ENCODE measurements at regions not wholly inside any gene's neighbourhood (a gene's known extent, or its start where the extent isn't known, plus 50 kb on each side); places are given as distances from the start of the nearest gene placed in this dataset.
"Not testable (repeated sequence)": the region's sequence is repeated elsewhere in the genome, so short reads cannot be mapped to it uniquely, and the experiment has no call there.

- WGBS, 4 donors, result 53 to 68% (median 63%) methylated on average over 5 of the region's 5 CpGs
- H3K27ac ChIP-seq, result no peak overlapping the region
- no peaks in the 10 kb centered on the region for H3K9me3 ChIP-seq (replicated peaks in 1 of 3)
- DNase-seq, result no peak
- no peaks in the 10 kb centered on the region for H3K36me3 ChIP-seq (replicated peaks in 1 of 2)
- H3K4me1 ChIP-seq (replicated peaks in 1 of 2), result no peaks in the 10 kb centered on the region
- no peak overlapping the region for H3K4me3 ChIP-seq
- no peaks in the 10 kb centered on the region for H3K27me3 ChIP-seq
- intact Hi-C loops (cut with DNase I), result no loop called here
- no peak for TF ChIP-seq POLR2A (IDR thresholded peaks at IDR 0.05)
- TF ChIP-seq, protein P1, sequence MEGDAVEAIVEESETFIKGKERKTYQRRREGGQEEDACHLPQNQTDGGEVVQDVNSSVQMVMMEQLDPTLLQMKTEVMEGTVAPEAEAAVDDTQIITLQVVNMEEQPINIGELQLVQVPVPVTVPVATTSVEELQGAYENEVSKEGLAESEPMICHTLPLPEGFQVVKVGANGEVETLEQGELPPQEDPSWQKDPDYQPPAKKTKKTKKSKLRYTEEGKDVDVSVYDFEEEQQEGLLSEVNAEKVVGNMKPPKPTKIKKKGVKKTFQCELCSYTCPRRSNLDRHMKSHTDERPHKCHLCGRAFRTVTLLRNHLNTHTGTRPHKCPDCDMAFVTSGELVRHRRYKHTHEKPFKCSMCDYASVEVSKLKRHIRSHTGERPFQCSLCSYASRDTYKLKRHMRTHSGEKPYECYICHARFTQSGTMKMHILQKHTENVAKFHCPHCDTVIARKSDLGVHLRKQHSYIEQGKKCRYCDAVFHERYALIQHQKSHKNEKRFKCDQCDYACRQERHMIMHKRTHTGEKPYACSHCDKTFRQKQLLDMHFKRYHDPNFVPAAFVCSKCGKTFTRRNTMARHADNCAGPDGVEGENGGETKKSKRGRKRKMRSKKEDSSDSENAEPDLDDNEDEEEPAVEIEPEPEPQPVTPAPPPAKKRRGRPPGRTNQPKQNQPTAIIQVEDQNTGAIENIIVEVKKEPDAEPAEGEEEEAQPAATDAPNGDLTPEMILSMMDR (IDR thresholded peaks at IDR 0.05), result no peak
Measured at GRCh38 chr20:54995553-54995952, 520.2 kb downstream of the DOK5 start.

GRCh38 chr20:54995011-54995410 is 519.6 kb downstream of the DOK5 start:
- DNase-seq, result no peak
- 50 to 55% (median 51%) methylated on average over 4 of the region's 4 CpGs for WGBS, 4 donors
- TF ChIP-seq, protein P1 (IDR thresholded peaks at IDR 0.05), result no peak
- TF ChIP-seq POLR2A (IDR thresholded peaks at IDR 0.05), result no peak
- no peak overlapping the region for H3K4me3 ChIP-seq
- H3K9me3 ChIP-seq (replicated peaks in 1 of 3), result no peaks in the 10 kb centered on the region
- no peak overlapping the region for H3K27ac ChIP-seq
- intact Hi-C loops (cut with DNase I), result no loop called here
- H3K4me1 ChIP-seq (replicated peaks in 1 of 2), result no peaks in the 10 kb centered on the region
- no peaks in the 10 kb centered on the region for H3K36me3 ChIP-seq (replicated peaks in 1 of 2)
- no peaks in the 10 kb centered on the region for H3K27me3 ChIP-seq

GRCh38 chr20:54985091-54985490 is 509.7 kb downstream of the DOK5 start:
- DNase-seq, result no peak
- Histone ChIP-seq H3K4me1 (replicated peaks in 1 of 2) (no peaks in the 10 kb centered on the region), H3K27ac (no peak overlapping the region), H3K27me3 (no peaks in the 10 kb centered on the region), H3K4me3 (no peak overlapping the region), H3K9me3 (replicated peaks in 1 of 3) (peaks cover 0 to 8% (median 0%) of the 10 kb centered on the region in 3 donors), H3K36me3 (replicated peaks in 1 of 2) (no peaks in the 10 kb centered on the region)
- TF ChIP-seq, protein P1 (IDR thresholded peaks at IDR 0.05), result no peak
- intact Hi-C loops (cut with DNase I), result no loop called here
- 75 to 85% (median 80%) methylated on average over 7 of the region's 7 CpGs for WGBS, 4 donors

GRCh38 chr20:54984104-54984448 is 508.7 kb downstream of the DOK5 start:
- Histone ChIP-seq H3K9me3 (replicated peaks in 1 of 3) (peaks cover 0 to 8% (median 0%) of the 10 kb centered on the region in 3 donors), H3K4me3 (no peak overlapping the region), H3K36me3 (replicated peaks in 1 of 2) (no peaks in the 10 kb centered on the region), H3K27me3 (no peaks in the 10 kb centered on the region), H3K27ac (no peak overlapping the region), H3K4me1 (replicated peaks in 1 of 2) (no peaks in the 10 kb centered on the region)
- intact Hi-C loops (cut with DNase I), result no loop called here
- DNase-seq, result no peak
- 58 to 83% (median 74%) methylated on average over 1 of the region's 1 CpG for WGBS, 4 donors
- TF ChIP-seq, protein P1 (IDR thresholded peaks at IDR 0.05), result no peak
- no peak for TF ChIP-seq POLR2A (IDR thresholded peaks at IDR 0.05)

DNA sequence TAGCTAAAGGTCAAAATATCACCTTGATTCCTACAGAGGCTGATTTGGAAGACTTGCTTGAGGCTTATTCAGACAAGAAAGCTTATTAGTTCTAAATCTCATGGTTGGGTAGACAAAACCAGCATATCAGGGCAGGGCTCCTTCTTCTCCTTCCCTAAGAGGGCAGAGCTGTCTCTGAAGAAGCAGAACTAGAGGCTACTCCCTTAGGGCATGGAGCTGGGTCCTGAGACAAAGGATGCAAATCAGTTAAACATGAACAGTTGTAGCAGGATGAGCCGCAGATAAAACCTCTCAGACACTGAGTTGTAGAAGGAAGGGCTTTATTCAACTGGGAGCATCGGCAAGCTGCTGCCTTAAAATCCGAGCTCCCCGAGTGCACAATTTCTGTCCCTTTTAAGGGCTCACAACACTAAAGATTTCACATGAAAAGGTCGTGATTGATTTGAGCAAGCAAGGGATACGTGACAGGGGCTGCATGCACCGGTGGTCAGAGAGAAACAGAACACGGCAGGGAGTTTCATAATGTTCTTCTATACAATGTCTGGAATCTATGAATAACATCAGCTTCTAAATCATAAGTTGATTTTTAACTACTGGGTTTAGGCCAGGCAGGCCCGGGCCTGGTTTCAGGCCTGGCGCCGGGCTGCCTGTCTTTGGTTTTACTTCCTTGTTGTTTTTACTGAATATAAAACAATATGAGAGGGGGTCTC is 508.2 kb downstream of the DOK5 start:
- H3K4me1 ChIP-seq (replicated peaks in 1 of 2); intact Hi-C loops (cut with DNase I); H3K4me3 ChIP-seq; DNase-seq; H3K27ac ChIP-seq; H3K27me3 ChIP-seq; H3K36me3 ChIP-seq (replicated peaks in 1 of 2); H3K9me3 ChIP-seq (replicated peaks in 1 of 3): not testable (repeated sequence)
- WGBS, 4 donors, result 76 to 88% (median 84%) methylated on average over 11 of the region's 11 CpGs
